Right forelimb (tissue), 1 donor: ENCODE measurements at regions not wholly inside any gene's neighbourhood (a gene's known extent, or its start where the extent isn't known, plus 50 kb on each side); places are given as distances from the start of the nearest gene placed in this dataset.

Experiments
- DNase-seq: peaks from one replicate; pipeline ENCODE4 v3.0.0-alpha.2; 2018

- DNase-seq = no peak
Measured at GRCh38 chr6:14276071-14276470, 158.5 kb downstream of the CD83 start.

DNA sequence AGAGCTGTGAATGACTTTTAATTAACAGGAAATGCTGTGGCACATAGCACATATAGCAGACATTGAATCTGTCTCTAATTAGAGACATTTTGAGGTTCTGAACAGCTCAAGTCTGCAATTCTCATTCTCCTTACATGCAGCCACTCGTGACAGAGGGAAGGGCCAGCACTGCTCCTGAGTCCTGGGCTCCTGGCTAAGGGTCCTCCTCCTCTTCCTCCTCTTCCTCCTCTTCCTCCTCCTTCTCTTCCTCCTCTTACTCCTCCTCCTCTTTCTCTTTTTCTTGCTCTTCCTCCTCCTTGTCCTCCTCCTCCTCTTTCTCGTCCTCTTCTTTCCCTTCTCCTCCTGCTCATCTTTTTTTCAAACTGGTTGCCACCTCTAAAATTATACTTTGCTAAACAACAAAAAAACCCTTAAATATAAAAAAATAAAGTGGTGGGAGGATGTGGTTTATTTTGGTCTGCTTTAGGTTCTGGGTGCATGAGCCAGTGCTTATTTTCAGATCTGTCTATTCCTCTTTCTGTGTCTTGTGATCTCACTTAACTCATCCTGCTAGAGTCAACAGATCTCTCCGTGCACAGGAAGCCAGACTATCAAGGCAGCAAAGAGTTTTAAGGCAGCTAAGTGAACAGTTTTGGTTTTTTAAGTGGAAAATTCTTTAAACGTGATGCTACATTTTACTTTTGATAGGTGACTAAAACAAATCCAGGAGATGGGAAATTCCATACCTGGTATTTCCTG lies 159.3 kb downstream of the CD83 start:
- no peak for DNase-seq

GRCh38 chr6:14277405-14277930 lies 159.9 kb downstream of the CD83 start:
- no peak for DNase-seq

DNA sequence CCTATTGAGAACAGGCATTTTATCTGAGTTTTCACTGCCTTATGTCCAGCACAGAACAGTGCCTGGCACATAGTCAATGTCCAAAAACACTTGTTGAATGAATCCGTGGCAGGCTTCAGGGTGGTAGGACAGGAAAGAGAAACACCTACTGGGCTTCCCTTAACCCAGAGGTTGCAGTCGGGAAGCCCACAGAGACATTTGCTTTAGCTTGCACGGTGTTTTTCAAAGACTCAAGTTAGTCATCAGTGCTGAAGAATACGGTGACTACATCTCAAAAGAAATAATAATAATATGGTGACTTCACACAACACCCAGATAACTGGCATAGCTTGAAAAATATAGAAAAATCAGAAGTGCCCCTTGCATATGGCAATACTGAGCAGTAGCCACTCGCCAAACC lies 160.4 kb downstream of the CD83 start:
- no peak for DNase-seq

GRCh38 chr6:14278446-14278845 lies 160.9 kb downstream of the CD83 start:
- DNase-seq = no peak

DNA sequence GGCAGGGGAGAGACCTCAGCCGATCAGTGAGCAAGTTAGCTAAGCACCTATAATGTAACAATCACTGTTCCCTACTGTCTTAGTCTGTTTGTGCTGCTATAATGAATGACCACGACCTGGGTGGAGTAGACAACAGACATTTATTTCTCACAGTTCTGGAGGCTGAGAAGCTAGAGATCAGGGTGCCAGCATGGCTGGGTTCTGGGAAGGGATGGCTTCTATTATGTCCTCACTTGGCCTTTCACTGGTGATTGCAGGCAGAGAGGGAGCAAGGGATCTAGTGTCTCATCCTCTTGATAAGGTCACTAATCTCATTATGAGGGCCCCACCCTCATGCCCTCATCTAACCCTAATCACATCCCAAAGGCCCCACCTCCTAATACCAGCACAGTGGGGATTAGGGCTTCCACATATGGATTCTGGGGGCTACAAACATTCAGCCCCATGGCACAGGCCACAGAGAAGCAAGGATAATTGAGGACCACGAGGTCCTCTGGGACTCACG lies 162.5 kb downstream of the CD83 start:
- DNase-seq = no peak

DNA sequence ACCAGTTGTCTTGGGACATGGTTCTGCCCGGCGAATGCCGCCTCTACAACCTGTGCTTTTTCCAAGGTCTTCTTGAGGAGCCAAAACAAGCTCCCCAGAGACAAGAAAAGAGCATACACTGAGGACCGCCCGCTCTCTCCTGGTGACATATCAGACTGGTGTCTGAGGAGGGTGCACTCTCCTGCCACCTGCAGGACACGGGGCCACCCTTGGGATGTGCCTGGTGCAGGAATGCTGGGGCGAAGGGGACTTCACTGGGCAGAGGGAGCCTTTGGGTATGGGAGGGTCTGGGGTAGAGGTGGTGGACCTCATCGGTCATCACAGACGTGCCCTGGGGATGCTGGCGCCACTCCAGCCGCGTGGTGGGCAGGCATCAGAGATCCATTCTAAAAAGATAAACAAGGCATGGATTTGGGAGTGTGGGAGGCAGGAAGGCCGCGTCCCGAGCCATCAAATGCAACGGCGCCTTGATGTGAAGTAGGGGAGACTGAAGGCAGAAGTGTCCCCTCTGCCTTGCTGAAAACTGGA lies 163.3 kb downstream of the CD83 start:
- DNase-seq = no peak

GRCh38 chr6:14281811-14282660 lies 164.5 kb downstream of the CD83 start:
- no peak for DNase-seq

GRCh38 chr6:14282854-14283505 lies 165.4 kb downstream of the CD83 start:
- no peak for DNase-seq

DNA sequence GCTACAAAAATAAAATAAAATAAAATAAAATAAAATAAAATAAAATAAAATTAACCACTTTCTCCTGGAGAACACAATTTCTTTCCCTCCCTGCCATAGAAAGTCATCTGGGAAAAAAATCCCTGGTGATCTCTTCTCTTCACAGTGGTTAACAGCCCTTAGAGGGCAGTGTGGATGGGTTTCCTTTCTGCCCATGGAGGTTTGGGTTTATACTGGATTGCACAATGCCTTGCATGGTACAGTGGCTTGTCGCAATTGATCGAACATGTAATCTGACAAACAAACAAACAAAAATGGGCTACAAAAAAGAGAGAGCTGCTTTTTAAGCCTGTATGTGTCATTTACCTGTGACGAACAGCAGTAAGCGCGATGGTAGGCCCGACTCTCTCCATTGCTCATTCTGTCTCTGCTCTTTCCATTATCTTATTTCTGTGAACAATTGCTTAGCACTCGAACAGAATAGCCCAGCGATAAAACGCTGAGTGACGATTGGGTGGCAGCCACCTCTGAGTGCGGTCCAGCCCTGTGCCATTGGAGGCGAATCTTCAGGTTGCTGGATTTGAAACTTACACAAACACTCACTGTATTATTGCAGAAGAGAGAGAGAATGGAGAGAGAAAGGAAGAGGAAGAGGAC lies 166.1 kb downstream of the CD83 start:
- DNase-seq = no peak

DNA sequence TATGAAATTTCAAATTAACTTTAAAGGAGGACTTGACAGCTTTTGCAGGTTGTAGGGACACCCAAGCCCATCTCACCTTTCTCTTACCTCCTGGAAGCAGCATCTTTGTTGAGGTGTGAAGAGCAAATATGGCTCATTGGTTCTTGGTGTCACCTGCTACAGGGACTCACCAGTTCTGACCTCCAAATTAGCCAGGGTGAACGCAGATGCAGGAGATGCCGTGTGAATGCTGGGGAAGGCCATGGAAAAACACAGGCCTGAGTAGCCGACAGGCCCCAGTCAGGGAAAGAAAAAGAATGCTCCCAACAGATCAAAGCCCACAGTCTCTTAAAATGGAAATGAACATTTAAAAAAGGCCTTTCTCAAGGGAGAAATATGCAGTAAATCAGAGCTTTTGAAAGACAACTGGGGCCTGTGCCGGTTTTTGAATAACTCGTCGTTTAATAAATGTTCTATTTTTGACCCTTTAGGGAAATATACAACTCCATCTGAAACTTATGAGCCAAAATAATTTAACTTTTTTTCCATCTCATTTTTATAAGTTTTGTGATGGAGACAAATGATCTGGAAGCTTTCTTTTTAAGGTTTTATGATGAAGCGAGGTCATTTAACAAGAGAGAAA lies 167.5 kb downstream of the CD83 start:
- DNase-seq = no peak

GRCh38 chr6:14286144-14286543 lies 168.6 kb downstream of the CD83 start:
- DNase-seq = peak; percentile 61

GRCh38 chr6:14286634-14287428 lies 169.3 kb downstream of the CD83 start:
- DNase-seq = no peak

GRCh38 chr6:14287707-14288106 lies 170.1 kb downstream of the CD83 start:
- DNase-seq = no peak

DNA sequence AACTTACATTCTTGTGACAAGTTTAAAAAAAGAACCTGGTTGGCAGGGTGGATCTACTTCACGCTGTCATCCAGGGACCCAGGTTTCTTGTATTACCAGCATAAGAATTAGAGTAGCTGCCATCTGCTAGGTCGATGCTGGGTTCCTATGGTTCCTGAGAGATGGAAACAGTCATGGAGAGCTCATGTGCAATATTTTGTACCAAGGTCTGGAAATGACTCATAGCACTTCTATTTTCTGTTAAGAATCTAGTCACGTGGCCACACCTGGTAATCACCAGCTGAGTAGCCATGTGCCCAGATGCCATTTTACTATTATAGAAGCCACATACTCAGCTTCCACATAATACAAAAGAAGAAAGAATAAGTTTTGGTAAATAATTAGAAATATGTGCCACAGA lies 171.3 kb downstream of the CD83 start:
- no peak for DNase-seq

DNA sequence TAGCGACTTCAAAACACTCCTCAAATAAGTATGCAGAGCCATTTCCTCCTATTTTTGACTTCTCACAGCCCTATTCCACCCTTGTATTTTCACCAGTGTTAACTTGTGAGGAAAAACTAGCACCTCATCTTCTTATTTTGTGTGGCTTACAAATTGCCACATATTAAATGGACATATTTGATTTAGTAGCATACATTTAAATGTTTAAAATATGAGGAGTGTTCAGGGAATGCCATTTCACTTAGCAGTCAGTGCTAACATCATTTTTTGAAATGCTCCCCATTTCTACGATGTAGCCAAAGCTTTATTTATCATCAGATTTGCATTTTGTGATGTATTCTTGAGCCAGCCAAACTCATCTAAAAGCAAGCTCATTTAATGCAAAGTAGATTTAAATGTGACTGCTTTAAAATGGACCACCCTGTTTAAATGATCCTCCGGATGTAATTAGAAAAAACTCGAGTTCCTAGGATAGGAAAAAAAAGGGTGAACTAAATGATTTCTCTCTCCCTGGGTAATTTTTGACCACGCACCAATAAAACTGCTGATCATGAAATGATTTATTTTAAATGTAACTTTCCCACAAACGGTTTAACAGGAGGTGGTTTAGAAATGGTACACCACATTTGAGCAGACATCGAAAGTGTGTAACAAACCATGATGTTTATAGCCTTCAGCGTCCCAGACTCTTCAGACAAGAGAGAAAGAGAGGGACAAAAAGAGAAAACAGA lies 172.6 kb downstream of the CD83 start:
- DNase-seq = no peak

- no peak for DNase-seq
Measured at GRCh38 chr6:14290772-14291330, 173.3 kb downstream of the CD83 start.

GRCh38 chr6:14291331-14291730 lies 173.8 kb downstream of the CD83 start:
- no peak for DNase-seq

GRCh38 chr6:14292119-14292518 lies 174.5 kb downstream of the CD83 start:
- no peak for DNase-seq
